GM12878 (cell line): ENCODE measurements at regions not wholly inside any gene's neighbourhood (a gene's known extent, or its start where the extent isn't known, plus 50 kb on each side); places are given as distances from the start of the nearest gene placed in this dataset.

Experiments used
- POLR2A ChIP-seq: IDR thresholded peaks from 2 replicates; pipeline ENCODE4 v1.6.1; 2011; ENCODE audit warnings: low read depth, mild to moderate bottlenecking, low read length
- RELA ChIP-seq: fragments of 450-650 bp; IDR thresholded peaks from 2 replicates; pipeline ENCODE4 v1.8.0; 2014; ENCODE audit warnings: borderline replicate concordance; ENCODE audit not compliant: partially characterized antibody

- TF ChIP-seq POLR2A (no peak), RELA (no peak)
Observed at GRCh38 chr5:6108981-6109825, 269.1 kb downstream of the MED10 start.
